Loucy (cell line): ENCODE measurements at regions not wholly inside any gene's neighbourhood (a gene's known extent, or its start where the extent isn't known, plus 50 kb on each side); places are given as distances from the start of the nearest gene placed in this dataset.

Experiments
- CTCF ChIP-seq: fragments of 200-600 bp; sonication (generic); conservative IDR thresholded peaks from 2 replicates; pipeline ENCODE4 v1.5.1; 2014; ENCODE audit warnings: mild to moderate bottlenecking, antibody characterized with exemption, low read length
- EZH2phosphoT487 ChIP-seq: fragments of 200-600 bp; IDR thresholded peaks from 2 replicates; pipeline ENCODE4 v1.6.1; 2018; ENCODE audit warnings: antibody characterized with exemption, mild to moderate bottlenecking, moderate library complexity, borderline replicate concordance

GRCh38 chr14:38502239-38502638 is 246.3 kb upstream of the CLEC14A start:
- TF ChIP-seq CTCF (no peak), EZH2phosphoT487 (no peak)
